Ovary (tissue), 3 donors: ENCODE measurements at regions not wholly inside any gene's neighbourhood (a gene's known extent, or its start where the extent isn't known, plus 50 kb on each side); places are given as distances from the start of the nearest gene placed in this dataset.

Source experiments
- EP300 ChIP-seq: sonication (generic); formaldehyde crosslinking; IDR thresholded peaks from one replicate; pipeline ENCODE4 v1.6.1; 2017; ENCODE audit warnings: antibody characterized with exemption
- POLR2A ChIP-seq: fragments of 450-650 bp; IDR thresholded peaks from one replicate; pipeline ENCODE4 v1.6.1; 2017; ENCODE audit warnings: antibody characterized with exemption, mild to moderate bottlenecking, moderate library complexity
- TF ChIP-seq, protein P1 (sequence below), 3 donors: fragments of 450-650 bp in 2 of 3; fragments of 200-600 bp in 1 of 3; IDR thresholded peaks; one replicate each; pipeline versions ENCODE4 v1.5.1 to v1.8.0; 2016 to 2022; ENCODE audit warnings: antibody characterized with exemption in 3 of 3, mild to moderate bottlenecking in 1 of 3
- donor health status: DM: no; HTN: no; CAD: no.

DNA sequence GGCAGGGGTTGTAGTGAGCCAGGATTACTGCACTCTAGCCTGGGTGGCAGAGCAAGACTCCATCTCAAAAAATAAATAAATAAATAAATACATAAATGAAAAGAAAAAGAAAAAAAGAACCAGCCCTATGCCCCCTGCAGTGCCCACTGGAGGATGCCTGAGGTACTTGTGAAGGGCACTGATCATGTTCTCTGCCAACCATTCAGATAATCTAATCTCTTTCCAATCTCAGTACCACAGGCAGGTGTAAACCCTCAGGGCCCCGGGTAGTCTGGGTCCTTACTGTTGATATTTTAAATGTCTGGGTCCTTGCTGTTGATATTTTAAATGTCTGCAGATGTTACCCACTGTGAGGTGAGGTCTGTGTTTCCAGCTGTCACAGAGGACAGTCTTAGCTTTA lies 321.8 kb upstream of the ADCY2 start:
- no peak for TF ChIP-seq EP300
- TF ChIP-seq, protein P1, sequence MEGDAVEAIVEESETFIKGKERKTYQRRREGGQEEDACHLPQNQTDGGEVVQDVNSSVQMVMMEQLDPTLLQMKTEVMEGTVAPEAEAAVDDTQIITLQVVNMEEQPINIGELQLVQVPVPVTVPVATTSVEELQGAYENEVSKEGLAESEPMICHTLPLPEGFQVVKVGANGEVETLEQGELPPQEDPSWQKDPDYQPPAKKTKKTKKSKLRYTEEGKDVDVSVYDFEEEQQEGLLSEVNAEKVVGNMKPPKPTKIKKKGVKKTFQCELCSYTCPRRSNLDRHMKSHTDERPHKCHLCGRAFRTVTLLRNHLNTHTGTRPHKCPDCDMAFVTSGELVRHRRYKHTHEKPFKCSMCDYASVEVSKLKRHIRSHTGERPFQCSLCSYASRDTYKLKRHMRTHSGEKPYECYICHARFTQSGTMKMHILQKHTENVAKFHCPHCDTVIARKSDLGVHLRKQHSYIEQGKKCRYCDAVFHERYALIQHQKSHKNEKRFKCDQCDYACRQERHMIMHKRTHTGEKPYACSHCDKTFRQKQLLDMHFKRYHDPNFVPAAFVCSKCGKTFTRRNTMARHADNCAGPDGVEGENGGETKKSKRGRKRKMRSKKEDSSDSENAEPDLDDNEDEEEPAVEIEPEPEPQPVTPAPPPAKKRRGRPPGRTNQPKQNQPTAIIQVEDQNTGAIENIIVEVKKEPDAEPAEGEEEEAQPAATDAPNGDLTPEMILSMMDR (IDR thresholded peaks at IDR 0.05), result no peak
- TF ChIP-seq POLR2A, result no peak
